HAP-1 (cell line): ENCODE measurements at regions not wholly inside any gene's neighbourhood (a gene's known extent, or its start where the extent isn't known, plus 50 kb on each side); places are given as distances from the start of the nearest gene placed in this dataset.
"Not testable (repeated sequence)": the region's sequence is repeated elsewhere in the genome, so short reads cannot be mapped to it uniquely, and the experiment has no call there.

Experiments
- DNase-seq, 2 experiments: peaks; one replicate each; pipeline ENCODE4 v3.0.0-alpha.2; 2016 to 2020; ENCODE audit warnings: low spot score in 2 of 2
- H3K27me3 ChIP-seq: fragments of 250-450 bp; sonication (Bioruptor Pico); 2 replicates; pipeline ENCODE4 v1.5.1; 2020; ENCODE audit warnings: low read depth, mild to moderate bottlenecking, moderate library complexity
- H3K36me3 ChIP-seq: fragments of 250-450 bp; sonication (Bioruptor Pico); replicated peaks from 2 replicates; pipeline ENCODE4 v1.5.1; 2020; ENCODE audit warnings: mild to moderate bottlenecking
- H3K4me1 ChIP-seq: fragments of 250-450 bp; sonication (Bioruptor Pico); 2 replicates; pipeline ENCODE4 v1.5.1; 2020; ENCODE audit warnings: mild to moderate bottlenecking
- H3K4me3 ChIP-seq: fragments of 250-450 bp; sonication (Bioruptor Pico); 2 replicates; pipeline ENCODE4 v1.5.1; 2020; ENCODE audit warnings: mild to moderate bottlenecking, moderate library complexity
- H3K9me3 ChIP-seq: fragments of 250-450 bp; sonication (Bioruptor Pico); 2 replicates; pipeline ENCODE4 v1.5.1; 2020; ENCODE audit warnings: mild to moderate bottlenecking, moderate library complexity
- in situ Hi-C: fragments of 300-500 bp; cut with MboI; formaldehyde crosslinking; loops from 3 replicates; pipeline ENCODE4 v1.14.3; 2020; ENCODE audit warnings: low sequenced_read_pairs, inconsistent platforms, mixed read lengths

DNA sequence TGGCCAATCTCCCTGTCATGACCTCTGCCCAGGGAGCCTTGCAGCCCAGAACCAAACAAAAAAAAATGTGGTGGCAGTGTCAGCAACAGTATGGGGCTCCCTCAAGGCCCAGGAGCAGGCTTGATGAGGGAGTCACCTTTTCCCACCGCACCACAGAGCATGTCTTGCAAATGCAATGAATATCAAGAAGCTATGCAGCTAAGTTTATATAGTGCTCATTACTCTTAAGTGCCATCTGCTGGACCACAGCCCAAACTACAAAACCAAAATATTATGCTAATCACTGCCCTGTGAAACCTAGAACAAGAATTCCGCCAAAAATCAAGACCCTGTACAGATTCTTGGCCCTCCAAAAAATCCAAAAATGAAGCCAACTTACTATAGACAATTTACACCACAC is 65.9 kb downstream of the PABPC5 start:
- H3K4me1 ChIP-seq, H3K4me3 ChIP-seq, in situ Hi-C loops, H3K36me3 ChIP-seq, H3K27me3 ChIP-seq, H3K9me3 ChIP-seq: not testable (repeated sequence)
- DNase-seq: peak; percentile 3 to 19

DNA sequence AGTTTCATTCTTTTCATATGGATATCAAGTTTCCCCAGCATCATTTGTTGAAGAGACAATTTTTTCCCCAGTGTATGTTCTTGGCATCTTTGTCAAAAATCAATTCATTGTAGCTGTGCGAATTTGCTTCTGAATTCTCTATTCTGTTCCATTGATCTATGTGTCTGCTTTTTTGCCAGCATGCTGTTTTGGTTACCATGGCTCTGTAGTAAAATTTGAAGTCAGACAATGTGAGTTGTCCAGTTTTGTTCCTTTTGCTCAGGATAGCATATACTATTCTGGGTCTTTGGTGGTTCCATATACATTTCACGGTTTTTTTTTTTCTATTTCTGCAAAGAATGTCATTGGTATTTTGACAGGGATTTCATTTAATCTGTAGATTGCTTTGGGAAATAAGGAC is 95.6 kb downstream of the PABPC5 start:
- DNase-seq, H3K27me3 ChIP-seq, in situ Hi-C loops: not testable (repeated sequence)

DNA sequence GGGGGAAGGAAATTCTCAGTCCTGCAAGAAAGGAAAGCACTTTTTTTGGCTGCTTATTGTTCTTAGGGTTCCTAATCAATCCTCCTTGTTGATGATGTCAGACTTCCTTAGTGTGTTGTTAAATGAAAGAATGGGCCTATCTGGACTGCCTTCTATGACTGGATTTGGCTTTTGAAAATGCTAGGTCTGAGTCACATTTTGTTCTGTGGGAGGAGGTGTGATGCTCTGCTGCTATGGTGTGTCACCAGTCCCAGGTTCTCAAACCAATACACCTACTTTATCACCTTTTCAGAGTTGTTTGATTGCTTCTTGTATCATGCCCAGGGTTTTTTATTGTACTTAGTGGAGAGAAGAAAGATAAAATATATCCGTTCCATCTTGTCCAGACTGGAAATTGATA is 128.5 kb downstream of the PABPC5 start:
- H3K4me1 ChIP-seq, H3K36me3 ChIP-seq, H3K4me3 ChIP-seq, DNase-seq, H3K27me3 ChIP-seq, in situ Hi-C loops, H3K9me3 ChIP-seq: not testable (repeated sequence)

More for the DNA sequence above, 95.6 kb downstream of the PABPC5 start:
- not testable (repeated sequence) for H3K9me3 ChIP-seq, H3K36me3 ChIP-seq, H3K4me3 ChIP-seq, H3K4me1 ChIP-seq
